GM12878 (cell line): ENCODE measurements at regions not wholly inside any gene's neighbourhood (a gene's known extent, or its start where the extent isn't known, plus 50 kb on each side); places are given as distances from the start of the nearest gene placed in this dataset.

Experiments used
- EZH2 ChIP-seq: IDR thresholded peaks from 2 replicates; pipeline ENCODE4 v1.6.1; 2012; ENCODE audit warnings: low read depth, mild to moderate bottlenecking, control low read depth, inconsistent platforms, low read length, borderline replicate concordance; ENCODE audit not compliant: control insufficient read depth
- FOXK2 ChIP-seq: fragments of 450-650 bp; IDR thresholded peaks from 2 replicates; pipeline ENCODE4 v1.6.1; 2017; ENCODE audit warnings: mild to moderate bottlenecking, moderate library complexity
- IRF4 ChIP-seq: IDR thresholded peaks from 2 replicates; pipeline ENCODE4 v1.6.1; 2011; ENCODE audit warnings: low read depth, low read length
- MXI1 ChIP-seq: fragments of 150-350 bp; IDR thresholded peaks from 2 replicates; pipeline ENCODE4 v1.6.1; 2011; ENCODE audit warnings: low read depth, mild to moderate bottlenecking, inconsistent platforms, low read length, improper control_type of control experiment
- NFIC ChIP-seq: IDR thresholded peaks from 2 replicates; pipeline ENCODE4 v1.6.1; 2012; ENCODE audit warnings: low read depth, mild to moderate bottlenecking, inconsistent platforms, low read length, moderate library complexity
- POLR2AphosphoS2 ChIP-seq: IDR thresholded peaks from 2 replicates; pipeline ENCODE4 v1.6.1; 2011; ENCODE audit warnings: low read depth, mild to moderate bottlenecking, low read length, improper control_type of control experiment, moderate library complexity
- POU2F2 ChIP-seq: IDR thresholded peaks from 3 replicates; pipeline ENCODE4 v1.6.1; 2011; ENCODE audit warnings: low read depth, mild to moderate bottlenecking, low read length, borderline replicate concordance
- SREBF1 ChIP-seq: IDR thresholded peaks from 2 replicates; pipeline ENCODE4 v1.6.1; 2012; ENCODE audit warnings: mild to moderate bottlenecking, low read length
- SUZ12 ChIP-seq: fragments of 200-600 bp; sonication (generic); IDR thresholded peaks from one replicate; pipeline ENCODE4 v1.6.1; 2018; ENCODE audit warnings: antibody characterized with exemption, mild to moderate bottlenecking; ENCODE audit not compliant: unreplicated experiment
- TF ChIP-seq, protein P1 (sequence below): IDR thresholded peaks from 2 replicates; pipeline ENCODE4 v1.6.1; 2012; ENCODE audit warnings: low read depth, low read length, improper control_type of control experiment
- TF ChIP-seq, protein P2 (sequence below): fragments of 450-650 bp; formaldehyde crosslinking; IDR thresholded peaks from 2 replicates; pipeline ENCODE4 v1.5.0; 2022; ENCODE audit warnings: mild to moderate bottlenecking, missing genetic modification characterization
- TF ChIP-seq, protein P3 (sequence below): IDR thresholded peaks from 2 replicates; pipeline ENCODE4 v1.6.1; 2011; ENCODE audit warnings: low read depth, mild to moderate bottlenecking, low read length, moderate library complexity, borderline replicate concordance; ENCODE audit errors: extremely low read depth
- TF ChIP-seq, protein P4 (sequence below): fragments of 450-650 bp; IDR thresholded peaks from 2 replicates; pipeline ENCODE4 v1.6.1; 2017; ENCODE audit warnings: mild to moderate bottlenecking
- TF ChIP-seq, protein P5 (sequence below), 3 experiments: IDR thresholded peaks in 2 of 3; conservative IDR thresholded peaks in 1 of 3; 2 replicates each; pipeline ENCODE4 v1.5.1; 2011; ENCODE audit warnings: low read depth in 3 of 3, low read length in 3 of 3, mild to moderate bottlenecking in 3 of 3, control low read depth in 2 of 3, moderate library complexity in 2 of 3, inconsistent platforms in 1 of 3, mixed read lengths in 1 of 3; ENCODE audit not compliant: control insufficient read depth in 2 of 3, insufficient read depth in 1 of 3; ENCODE audit errors: extremely low read depth in 1 of 3

DNA sequence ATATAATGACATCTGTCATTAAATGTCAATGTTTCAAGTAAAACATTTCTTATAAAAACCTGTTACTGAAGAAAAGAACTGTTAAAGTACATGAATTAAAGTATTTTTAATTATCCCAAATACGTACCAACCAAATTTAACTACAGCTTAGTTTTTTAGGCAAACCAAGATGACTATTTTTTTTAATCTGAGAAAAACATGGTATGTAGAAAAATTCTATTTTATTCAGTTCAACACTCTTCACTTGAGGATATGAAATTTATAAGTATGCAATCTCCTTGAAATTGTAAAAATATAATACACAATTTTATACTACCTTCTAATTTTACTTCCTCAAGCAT lies 75.3 kb upstream of the IFNE start:
- TF ChIP-seq IRF4 (no peak), FOXK2 (no peak), POLR2AphosphoS2 (no peak), EZH2 (no peak), SUZ12 (no peak), SREBF1 (no peak), MXI1 (no peak), POU2F2 (no peak), NFIC (no peak)
- TF ChIP-seq, protein P1, sequence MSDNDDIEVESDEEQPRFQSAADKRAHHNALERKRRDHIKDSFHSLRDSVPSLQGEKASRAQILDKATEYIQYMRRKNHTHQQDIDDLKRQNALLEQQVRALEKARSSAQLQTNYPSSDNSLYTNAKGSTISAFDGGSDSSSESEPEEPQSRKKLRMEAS = no peak
- TF ChIP-seq, protein P2, sequence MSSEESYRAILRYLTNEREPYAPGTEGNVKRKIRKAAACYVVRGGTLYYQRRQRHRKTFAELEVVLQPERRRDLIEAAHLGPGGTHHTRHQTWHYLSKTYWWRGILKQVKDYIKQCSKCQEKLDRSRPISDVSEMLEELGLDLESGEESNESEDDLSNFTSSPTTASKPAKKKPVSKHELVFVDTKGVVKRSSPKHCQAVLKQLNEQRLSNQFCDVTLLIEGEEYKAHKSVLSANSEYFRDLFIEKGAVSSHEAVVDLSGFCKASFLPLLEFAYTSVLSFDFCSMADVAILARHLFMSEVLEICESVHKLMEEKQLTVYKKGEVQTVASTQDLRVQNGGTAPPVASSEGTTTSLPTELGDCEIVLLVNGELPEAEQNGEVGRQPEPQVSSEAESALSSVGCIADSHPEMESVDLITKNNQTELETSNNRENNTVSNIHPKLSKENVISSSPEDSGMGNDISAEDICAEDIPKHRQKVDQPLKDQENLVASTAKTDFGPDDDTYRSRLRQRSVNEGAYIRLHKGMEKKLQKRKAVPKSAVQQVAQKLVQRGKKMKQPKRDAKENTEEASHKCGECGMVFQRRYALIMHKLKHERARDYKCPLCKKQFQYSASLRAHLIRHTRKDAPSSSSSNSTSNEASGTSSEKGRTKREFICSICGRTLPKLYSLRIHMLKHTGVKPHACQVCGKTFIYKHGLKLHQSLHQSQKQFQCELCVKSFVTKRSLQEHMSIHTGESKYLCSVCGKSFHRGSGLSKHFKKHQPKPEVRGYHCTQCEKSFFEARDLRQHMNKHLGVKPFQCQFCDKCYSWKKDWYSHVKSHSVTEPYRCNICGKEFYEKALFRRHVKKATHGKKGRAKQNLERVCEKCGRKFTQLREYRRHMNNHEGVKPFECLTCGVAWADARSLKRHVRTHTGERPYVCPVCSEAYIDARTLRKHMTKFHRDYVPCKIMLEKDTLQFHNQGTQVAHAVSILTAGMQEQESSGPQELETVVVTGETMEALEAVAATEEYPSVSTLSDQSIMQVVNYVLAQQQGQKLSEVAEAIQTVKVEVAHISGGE (CRISPR knock-in tag) = no peak
- TF ChIP-seq, protein P3, sequence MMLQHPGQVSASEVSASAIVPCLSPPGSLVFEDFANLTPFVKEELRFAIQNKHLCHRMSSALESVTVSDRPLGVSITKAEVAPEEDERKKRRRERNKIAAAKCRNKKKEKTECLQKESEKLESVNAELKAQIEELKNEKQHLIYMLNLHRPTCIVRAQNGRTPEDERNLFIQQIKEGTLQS = no peak
- TF ChIP-seq, protein P4, sequence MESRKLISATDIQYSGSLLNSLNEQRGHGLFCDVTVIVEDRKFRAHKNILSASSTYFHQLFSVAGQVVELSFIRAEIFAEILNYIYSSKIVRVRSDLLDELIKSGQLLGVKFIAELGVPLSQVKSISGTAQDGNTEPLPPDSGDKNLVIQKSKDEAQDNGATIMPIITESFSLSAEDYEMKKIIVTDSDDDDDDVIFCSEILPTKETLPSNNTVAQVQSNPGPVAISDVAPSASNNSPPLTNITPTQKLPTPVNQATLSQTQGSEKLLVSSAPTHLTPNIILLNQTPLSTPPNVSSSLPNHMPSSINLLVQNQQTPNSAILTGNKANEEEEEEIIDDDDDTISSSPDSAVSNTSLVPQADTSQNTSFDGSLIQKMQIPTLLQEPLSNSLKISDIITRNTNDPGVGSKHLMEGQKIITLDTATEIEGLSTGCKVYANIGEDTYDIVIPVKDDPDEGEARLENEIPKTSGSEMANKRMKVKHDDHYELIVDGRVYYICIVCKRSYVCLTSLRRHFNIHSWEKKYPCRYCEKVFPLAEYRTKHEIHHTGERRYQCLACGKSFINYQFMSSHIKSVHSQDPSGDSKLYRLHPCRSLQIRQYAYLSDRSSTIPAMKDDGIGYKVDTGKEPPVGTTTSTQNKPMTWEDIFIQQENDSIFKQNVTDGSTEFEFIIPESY = no peak
- TF ChIP-seq, protein P5, sequence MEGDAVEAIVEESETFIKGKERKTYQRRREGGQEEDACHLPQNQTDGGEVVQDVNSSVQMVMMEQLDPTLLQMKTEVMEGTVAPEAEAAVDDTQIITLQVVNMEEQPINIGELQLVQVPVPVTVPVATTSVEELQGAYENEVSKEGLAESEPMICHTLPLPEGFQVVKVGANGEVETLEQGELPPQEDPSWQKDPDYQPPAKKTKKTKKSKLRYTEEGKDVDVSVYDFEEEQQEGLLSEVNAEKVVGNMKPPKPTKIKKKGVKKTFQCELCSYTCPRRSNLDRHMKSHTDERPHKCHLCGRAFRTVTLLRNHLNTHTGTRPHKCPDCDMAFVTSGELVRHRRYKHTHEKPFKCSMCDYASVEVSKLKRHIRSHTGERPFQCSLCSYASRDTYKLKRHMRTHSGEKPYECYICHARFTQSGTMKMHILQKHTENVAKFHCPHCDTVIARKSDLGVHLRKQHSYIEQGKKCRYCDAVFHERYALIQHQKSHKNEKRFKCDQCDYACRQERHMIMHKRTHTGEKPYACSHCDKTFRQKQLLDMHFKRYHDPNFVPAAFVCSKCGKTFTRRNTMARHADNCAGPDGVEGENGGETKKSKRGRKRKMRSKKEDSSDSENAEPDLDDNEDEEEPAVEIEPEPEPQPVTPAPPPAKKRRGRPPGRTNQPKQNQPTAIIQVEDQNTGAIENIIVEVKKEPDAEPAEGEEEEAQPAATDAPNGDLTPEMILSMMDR (IDR thresholded peaks at IDR 0.05 in 2 of 3, conservative IDR thresholded peaks at IDR 0.05 in 1 of 3; ENCODE audit: control insufficient read depth in 2 of 3, extremely low read depth in 1 of 3, insufficient read depth in 1 of 3, low read depth in 3 of 3, low read length in 3 of 3) = no peak
